NCI-H1694 (cell line): ENCODE measurements at regions not wholly inside any gene's neighbourhood (a gene's known extent, or its start where the extent isn't known, plus 50 kb on each side); places are given as distances from the start of the nearest gene placed in this dataset.

ENCODE experiments used
- DNase-seq: peaks from one replicate; lab custom pipeline; 2025; lab: John Stamatoyannopoulos, UW

DNA sequence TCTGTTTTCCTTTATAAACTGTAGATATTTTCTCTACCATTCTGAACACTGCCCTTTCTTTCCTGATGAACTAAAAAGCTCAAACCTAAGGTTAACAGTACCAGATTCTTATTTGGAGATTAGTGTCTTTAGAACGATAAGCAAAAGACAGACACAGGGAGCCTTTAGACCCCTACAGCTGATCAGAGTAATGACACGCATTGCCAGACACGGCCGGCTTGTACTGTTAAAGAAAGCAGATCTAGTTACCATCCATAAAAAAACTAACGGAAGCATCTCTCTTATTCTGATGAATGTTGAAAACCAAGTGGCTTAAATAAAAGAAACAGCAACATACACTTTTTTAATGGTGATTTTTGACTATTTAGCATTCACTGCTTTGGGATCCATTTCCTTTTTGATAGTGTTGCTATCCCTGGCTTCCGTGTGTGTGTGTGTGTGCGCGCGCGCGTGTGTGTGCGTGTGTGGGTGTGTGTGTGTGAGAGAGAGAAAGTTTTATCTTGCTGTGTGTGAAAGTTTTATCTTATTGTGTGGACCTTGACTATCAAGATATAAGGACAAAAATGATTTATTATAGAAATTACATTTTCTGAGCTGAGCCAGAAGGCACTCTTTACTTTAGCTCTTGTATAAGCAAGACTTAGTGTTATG, 95.6 kb upstream of the SLC35B3 start:
- DNase-seq = no peak

DNA sequence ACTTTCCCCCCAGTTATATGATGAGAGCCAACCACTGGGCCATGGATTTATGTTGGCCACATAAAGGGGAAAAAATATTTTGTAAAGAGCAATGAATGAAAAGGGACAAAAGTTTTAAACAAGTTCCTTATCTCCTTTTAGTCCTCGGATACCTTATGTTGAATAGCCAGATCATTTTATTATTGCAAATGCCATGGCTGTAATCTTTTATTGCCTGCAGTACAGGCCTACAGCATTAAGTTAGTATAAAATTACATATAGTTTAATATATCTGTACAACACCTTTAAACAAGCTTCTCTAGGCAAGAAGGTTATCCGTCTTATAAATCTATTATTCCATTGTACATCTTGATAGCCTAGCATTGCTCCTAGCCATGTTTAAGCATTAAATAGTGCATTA, 93.9 kb upstream of the SLC35B3 start:
- DNase-seq = no peak

DNA sequence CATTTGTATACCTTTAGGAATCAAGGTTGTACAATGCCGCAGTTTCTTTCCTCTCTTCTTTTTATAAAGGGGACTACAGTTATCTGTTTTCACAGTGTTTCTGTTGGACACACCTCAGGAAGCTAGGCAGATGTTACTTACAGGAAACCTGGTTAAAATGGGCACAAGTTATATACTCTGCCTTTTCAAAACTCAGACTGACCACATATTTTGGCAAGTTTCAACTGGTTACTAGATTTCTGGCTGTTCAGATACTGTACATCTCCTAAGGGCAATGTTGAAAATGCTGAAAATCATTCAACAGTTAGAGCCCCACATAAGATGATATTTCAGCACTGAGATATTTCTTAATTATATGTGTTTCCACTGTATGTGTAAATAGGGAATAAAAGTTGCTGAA, 92.5 kb upstream of the SLC35B3 start:
- no peak for DNase-seq

DNA sequence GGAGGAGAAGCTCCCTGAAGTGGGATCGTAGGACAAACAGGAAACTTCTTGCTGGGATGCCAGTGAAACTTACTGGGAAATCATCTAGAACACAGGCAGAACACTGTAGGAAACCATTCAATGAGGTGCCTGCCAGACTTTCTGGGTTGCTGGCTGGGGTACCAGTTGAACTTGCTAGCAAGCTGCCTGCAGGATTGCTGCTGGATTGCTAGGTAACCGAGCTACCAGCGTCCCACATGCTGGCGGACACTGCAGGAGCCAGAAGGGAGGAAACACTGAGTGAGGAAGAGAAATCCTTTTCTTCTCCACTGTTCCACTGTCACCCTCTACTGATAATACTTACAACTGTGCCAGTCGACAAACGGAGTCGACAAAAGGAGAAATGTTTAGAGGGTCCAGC, 91.3 kb upstream of the SLC35B3 start:
- no peak for DNase-seq

DNA sequence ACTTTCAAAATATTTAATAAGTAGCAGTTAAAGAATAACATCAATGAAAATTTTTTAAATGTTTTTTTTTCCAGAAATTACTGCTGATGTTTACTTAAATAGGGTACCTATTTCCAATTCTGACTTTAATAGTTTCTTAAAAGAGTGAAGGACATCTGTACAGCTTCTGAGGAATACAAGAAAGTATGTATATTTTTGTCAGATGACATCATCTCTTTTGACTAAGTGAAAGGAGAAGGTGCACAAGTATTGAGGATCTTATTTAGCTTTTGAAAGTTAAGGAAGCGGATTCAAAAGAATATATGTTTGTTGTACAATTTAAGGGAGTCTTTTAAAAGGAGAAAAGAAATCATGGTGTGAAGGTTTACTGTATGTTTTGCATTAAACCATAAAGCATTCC, 90.0 kb upstream of the SLC35B3 start:
- no peak for DNase-seq

DNA sequence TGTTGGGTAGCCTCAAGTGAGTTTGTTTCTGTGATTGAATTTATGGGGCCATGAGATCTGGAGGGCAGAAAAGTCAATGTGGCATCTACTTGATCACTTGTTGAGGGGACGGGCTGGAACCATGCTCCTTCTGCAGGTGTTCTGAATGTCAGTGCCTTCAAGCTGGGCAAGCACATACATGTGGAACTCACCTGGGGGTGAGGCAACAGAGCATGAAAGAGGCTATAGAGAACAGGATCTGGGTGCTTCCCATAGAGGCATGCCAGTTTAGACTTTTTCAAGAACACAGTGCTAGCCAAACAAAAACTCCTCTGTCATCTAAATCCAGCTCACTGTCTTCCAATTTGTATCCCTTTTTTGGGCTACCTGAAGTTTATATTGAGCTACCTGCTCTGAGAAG, 77.8 kb upstream of the SLC35B3 start:
- DNase-seq = no peak

DNA sequence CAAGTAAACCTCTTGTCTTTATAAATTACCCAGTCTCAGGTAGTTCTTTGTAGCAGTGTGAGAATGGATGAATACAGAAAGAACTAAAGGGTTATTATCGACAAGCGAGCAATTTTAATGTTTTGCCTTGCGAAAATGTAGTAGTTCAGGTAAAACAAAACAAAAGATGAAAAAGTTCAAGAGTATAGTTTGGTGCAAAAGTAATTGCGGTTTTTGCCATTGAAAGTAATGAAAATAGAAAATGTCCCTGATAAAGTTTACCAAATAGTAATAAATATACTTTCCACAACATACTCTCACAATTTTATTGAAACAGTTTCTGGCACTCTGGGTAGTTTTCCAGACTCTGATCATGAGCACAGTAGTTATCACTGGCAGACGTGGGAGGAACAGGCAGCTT, 71.9 kb upstream of the SLC35B3 start:
- no peak for DNase-seq

DNA sequence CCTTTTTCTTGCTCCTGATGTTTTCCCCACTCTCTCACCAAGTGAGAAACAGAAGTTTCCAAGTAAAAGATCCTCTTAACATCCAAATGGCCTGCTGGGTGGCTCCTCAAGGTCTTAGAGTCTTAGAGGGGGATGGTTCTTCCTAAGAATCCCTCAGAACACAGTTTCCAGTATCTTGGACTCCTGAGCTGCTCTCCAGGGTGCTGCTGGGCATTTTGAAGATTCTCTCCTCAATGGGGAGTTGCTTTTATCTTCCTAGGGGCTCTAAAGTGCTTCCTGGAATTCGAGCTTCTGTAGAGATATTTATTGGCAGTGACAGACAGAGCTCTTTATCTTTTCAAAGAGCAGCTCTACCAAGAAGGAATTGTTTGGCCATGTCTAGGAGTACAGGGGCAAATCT, 70.8 kb upstream of the SLC35B3 start:
- no peak for DNase-seq

DNA sequence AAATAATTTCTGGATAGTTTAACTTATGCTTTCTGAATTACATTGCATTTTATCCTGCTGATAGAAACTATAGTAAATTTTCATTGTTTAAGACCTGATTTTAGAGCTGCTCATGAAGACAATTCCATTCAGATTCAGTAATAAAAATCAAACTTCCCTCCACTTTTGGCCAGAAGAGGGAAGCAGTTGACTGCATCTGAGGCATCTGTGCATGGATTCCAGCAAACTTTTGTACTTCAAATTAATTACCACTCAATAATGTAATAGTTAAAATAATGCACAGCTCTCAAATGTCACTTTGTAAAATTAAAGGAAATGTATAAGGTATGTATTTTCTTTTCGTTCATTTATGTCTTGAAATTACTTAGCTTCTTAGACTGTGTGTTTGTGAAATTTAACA, 64.2 kb upstream of the SLC35B3 start:
- no peak for DNase-seq

DNA sequence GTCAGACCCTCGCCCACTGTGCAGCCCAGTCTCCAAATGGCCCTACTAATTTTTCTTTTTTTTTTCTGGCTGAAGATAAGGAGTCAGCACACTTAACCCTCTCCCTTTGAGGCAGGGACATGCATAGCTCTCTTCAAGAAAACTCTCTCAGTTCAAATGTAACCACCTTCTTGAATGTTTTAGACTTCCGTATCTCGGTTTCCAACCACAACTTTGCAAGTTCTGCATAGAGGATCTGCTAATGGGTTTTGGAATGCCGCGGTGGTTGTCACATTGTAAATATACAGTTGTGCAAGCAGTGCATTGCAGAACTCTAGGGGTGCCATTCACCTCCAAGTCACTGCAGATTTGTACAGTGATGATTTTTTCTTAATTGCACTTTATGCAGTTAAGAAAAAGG, 59.4 kb upstream of the SLC35B3 start:
- no peak for DNase-seq

DNA sequence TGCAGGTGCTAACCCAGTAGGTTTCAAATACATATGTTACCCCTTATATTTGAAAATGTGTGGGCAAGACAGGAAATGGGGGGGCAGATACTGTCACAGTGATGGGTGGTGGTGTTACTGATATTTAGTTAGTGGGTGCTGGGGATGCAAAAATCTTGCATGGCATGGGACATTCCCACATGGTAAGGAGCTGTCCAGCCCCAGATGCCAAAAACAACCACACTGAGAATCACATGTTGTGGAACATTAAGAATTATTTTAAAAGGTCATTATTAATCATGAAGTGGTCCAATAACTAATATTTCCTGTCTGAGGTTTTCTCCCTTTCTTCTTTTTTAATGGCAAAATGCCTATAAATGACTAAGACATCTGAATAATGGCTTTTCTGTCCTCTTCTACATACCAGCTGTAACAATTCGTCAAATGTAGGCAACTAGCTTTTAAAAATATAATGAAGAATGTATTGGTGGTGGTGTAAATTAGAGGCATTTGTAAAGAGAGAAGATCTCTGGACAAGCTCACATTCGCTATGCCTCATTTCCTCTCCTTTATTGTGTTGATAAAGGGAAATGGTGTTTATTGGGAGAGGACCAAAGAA, 57.3 kb upstream of the SLC35B3 start:
- no peak for DNase-seq
